Bronchial epithelial cell (primary cell): ENCODE measurements at regions not wholly inside any gene's neighbourhood (a gene's known extent, or its start where the extent isn't known, plus 50 kb on each side); places are given as distances from the start of the nearest gene placed in this dataset.
"Not testable (repeated sequence)": the region's sequence is repeated elsewhere in the genome, so short reads cannot be mapped to it uniquely, and the experiment has no call there.

Source experiments
- DNase-seq: peaks from one replicate; pipeline ENCODE4 v3.0.0-alpha.2; 2010; ENCODE audit warnings: low read depth
- FAIRE-seq: peaks from 2 replicates; lab custom pipeline; 2011; peaks lifted over from hg19 to GRCh38; lab: Jason Lieb, UNC
- H3K27me3 ChIP-seq: 2 replicates; pipeline ENCODE4 v1.5.1; 2011; ENCODE audit warnings: low read length; ENCODE audit not compliant: control insufficient read depth, insufficient read depth
- H3K36me3 ChIP-seq: 2 replicates; pipeline ENCODE4 v1.5.1; 2011; ENCODE audit warnings: low read length; ENCODE audit not compliant: control insufficient read depth, insufficient read depth
- H3K4me3 ChIP-seq: 2 replicates; pipeline ENCODE4 v1.5.1; 2011; ENCODE audit warnings: mild to moderate bottlenecking, low read depth, low read length, control low read depth
- TF ChIP-seq, protein P1 (sequence below): IDR thresholded peaks from 2 replicates; pipeline ENCODE4 v1.5.1; 2011; ENCODE audit warnings: mild to moderate bottlenecking, moderate library complexity, low read length, control low read depth, inconsistent platforms; ENCODE audit not compliant: insufficient read depth, severe bottlenecking

DNA sequence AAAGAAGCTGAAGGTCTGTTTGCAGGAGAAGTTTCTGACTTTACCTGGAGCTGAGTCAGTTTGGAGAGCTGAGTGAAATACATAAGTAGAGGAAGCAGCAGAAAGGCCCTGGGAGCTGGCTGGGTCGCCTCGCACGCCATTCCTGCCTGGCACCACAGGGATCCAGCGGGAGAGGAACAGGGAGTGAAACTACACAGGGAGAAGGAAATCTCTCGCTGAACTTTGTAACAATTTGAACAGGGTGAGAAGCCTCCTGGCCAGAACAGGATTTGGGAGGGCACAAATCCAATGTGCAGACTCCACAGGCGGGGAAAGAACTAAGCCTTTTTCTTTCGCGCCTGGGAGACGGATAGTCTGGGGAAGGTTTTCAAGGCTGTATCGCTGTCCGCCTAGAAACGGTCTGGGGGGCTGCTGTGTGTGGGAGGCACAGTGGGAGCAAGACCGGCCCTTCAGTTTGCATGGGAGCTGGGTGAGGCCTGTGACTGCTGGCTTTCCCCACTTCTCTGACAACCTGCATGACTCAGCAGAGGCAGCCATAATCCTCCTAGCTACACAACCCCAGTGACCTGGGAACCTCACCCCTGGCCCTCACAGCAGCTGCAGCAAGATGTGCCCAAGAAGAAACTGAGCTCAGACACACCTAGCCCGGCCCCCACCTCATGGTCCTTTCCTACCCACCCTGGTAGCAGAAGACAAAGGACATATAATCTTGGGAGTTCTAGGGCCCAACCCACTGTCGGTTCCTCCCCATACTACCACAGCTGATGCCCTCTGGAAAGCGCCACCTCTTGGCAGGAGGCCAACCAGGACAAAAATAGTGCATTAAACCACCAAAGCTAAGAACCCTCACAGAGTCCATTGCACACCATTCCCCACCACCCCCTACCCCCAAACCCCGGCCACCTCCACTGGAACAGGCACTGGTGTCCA lies 778.6 kb downstream of the KCNJ2 start:
- DNase-seq (no peak), FAIRE-seq (no peak)
- no peaks in the 10 kb centered on the region for H3K27me3 ChIP-seq
- TF ChIP-seq, protein P1, sequence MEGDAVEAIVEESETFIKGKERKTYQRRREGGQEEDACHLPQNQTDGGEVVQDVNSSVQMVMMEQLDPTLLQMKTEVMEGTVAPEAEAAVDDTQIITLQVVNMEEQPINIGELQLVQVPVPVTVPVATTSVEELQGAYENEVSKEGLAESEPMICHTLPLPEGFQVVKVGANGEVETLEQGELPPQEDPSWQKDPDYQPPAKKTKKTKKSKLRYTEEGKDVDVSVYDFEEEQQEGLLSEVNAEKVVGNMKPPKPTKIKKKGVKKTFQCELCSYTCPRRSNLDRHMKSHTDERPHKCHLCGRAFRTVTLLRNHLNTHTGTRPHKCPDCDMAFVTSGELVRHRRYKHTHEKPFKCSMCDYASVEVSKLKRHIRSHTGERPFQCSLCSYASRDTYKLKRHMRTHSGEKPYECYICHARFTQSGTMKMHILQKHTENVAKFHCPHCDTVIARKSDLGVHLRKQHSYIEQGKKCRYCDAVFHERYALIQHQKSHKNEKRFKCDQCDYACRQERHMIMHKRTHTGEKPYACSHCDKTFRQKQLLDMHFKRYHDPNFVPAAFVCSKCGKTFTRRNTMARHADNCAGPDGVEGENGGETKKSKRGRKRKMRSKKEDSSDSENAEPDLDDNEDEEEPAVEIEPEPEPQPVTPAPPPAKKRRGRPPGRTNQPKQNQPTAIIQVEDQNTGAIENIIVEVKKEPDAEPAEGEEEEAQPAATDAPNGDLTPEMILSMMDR: no peak
- H3K4me3 ChIP-seq: no peak overlapping the region
- no peaks in the 10 kb centered on the region for H3K36me3 ChIP-seq

DNA sequence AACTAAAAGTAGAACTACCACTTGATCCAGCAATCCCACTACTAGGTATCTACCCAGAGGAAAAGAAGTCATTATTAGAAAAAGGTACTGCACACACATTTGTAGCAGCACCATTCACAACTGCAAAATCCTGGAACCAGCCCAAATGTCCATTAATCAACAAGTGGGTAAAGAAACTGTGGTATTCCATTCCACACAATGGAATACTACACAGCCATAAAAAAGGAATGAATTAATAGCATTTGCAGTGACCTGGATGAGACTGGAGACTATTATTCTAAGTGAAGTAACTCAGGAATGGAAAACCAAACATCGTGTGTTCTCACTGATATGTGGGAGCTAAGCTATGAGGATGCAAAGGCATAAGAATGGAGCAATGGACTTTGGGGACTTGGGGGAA lies 783.8 kb downstream of the KCNJ2 start:
- H3K4me3 ChIP-seq, FAIRE-seq, H3K36me3 ChIP-seq, DNase-seq, H3K27me3 ChIP-seq: not testable (repeated sequence)

DNA sequence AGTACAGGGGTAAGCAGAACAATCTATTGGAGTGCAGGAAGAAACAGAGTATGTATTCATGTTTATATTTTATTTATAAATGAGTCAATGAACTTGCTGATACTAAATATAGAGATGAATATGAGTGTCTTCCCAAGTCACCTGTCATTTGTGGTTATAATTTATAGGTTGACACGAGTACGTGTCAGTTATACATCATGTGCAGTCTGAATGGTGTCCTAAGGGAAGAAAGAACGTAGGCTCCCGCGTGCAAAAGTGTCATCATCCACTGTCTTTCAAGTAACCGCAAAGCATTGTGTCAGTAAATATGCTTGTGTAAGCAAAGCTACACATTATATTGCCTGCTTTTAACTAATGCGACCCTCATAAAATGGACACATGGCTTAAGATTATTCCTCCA lies 786.1 kb downstream of the KCNJ2 start:
- DNase-seq (no peak), FAIRE-seq (no peak)
- H3K36me3 ChIP-seq: no peaks in the 10 kb centered on the region
- TF ChIP-seq, protein P1: no peak
- H3K4me3 ChIP-seq: no peak overlapping the region
- H3K27me3 ChIP-seq: no peaks in the 10 kb centered on the region

DNA sequence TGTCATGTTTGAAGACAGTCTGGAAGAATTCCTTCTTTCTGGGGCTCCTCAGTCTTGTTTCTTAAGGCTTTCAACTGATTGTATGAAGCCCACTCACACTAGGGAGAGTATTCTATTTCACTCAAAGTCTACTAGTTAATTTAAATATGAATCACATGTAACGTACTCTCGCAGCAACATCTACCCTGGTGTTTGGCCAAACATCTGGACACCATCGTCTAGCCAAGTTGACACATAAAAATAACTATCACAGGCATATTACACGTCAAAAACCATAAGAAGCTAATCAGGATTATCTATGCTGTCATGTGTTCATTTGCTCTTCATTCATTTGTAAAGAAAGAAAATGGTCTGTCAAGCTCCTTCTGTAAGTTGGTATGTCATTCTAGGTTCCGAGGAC lies 787.4 kb downstream of the KCNJ2 start:
- TF ChIP-seq, protein P1: no peak
- DNase-seq: no peak

DNA sequence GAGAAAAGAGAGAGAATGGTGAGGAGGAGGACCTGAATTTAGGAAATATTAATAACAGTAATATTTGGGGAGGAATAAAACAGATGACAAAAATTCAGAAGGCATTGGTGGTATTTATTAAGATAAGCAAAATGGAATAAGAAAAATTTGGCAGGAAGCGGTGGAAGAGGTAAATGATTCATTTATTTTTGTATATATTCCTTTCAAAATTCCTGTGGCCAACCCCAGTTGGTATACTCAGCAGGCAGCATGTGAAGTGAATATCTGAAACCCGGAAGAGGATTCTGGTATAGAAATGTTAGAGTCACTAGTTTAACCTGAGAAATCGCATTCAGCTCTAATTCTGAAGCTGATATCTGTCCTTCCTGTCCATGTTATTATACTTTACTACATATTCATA lies 792.0 kb downstream of the KCNJ2 start:
- Histone ChIP-seq H3K36me3 (no peaks in the 10 kb centered on the region), H3K4me3 (no peak overlapping the region), H3K27me3 (no peaks in the 10 kb centered on the region)
- FAIRE-seq: no peak
- no peak for DNase-seq
- TF ChIP-seq, protein P1: no peak

More for the DNA sequence above, 787.4 kb downstream of the KCNJ2 start:
- no peaks in the 10 kb centered on the region for H3K27me3 ChIP-seq
- H3K36me3 ChIP-seq: no peaks in the 10 kb centered on the region
- no peak overlapping the region for H3K4me3 ChIP-seq
- FAIRE-seq: no peak

DNA sequence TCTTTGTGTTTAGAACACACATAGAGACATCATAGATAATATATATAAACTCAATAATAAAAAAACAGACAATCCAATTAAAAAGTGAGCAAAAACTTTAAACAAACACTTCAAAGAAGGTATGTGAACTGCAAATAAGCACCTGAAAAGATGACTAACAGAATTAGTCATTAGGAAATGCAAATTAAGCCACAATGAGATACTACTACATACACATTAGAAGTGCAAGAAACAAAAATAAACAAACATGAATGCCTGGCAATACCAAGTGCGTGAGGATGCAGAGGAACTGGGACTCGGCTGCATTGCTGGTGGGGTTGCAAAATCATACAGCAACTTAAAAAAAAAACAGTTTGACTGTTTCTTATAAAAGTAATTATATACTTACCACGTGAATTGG lies 799.0 kb downstream of the KCNJ2 start:
- TF ChIP-seq, protein P1: no peak
- H3K27me3 ChIP-seq: no peaks in the 10 kb centered on the region
- no peak for FAIRE-seq
- no peak overlapping the region for H3K4me3 ChIP-seq
- no peaks in the 10 kb centered on the region for H3K36me3 ChIP-seq
- peak; percentile 68 for DNase-seq
